Naive thymus-derived CD4-positive, alpha-beta T cell (primary cell): ENCODE measurements at regions not wholly inside any gene's neighbourhood (a gene's known extent, or its start where the extent isn't known, plus 50 kb on each side); places are given as distances from the start of the nearest gene placed in this dataset.
A peak's percentile ranks its signal among the peaks of the same experiment; 100 is the strongest.

Experiments
- ATAC-seq: fragments of 150-1000 bp; cut with Tn5 transposase; 2 replicates; pipeline ENCODE4 v1.10.0; 2021; ENCODE audit warnings: mild to moderate bottlenecking, moderate library complexity
- CTCF ChIA-PET: fragments of 350-600 bp; sonication (Branson Sonifier 250); formaldehyde crosslinking; loops from one replicate; lab custom pipeline; 2021; ENCODE audit warnings: antibody characterized with exemption; lab: Charles Lee
- POLR2A ChIA-PET: fragments of 350-600 bp; sonication (Branson Sonifier 250); formaldehyde crosslinking; loops from one replicate; lab custom pipeline; 2021; ENCODE audit warnings: antibody characterized with exemption, inconsistent platforms; lab: Charles Lee
- DNase-seq, 9 donors: peaks; one replicate each; pipeline versions ENCODE4 v3.0.0 to v3.0.0-alpha.2; 2020 to 2022; ENCODE audit warnings: mixed read lengths in 1 of 9
- H3K27ac ChIP-seq: one replicate; pipeline ENCODE4 v1.7.0; 2013; ENCODE audit warnings: mild to moderate bottlenecking, low read depth, low read length, moderate library complexity
- H3K27me3 ChIP-seq, 2 donors: one replicate each; pipeline ENCODE4 v1.7.0; 2013; ENCODE audit warnings: low read length in 2 of 2, mild to moderate bottlenecking in 2 of 2, moderate library complexity in 2 of 2; ENCODE audit not compliant: control insufficient read depth in 2 of 2, insufficient read depth in 2 of 2
- H3K36me3 ChIP-seq, 3 experiments: 1 replicate in 2 of 3; 2 replicates in 1 of 3; pipeline ENCODE4 v1.7.0; 2013; ENCODE audit warnings: low read length in 3 of 3, mild to moderate bottlenecking in 3 of 3, moderate library complexity in 1 of 3; ENCODE audit not compliant: insufficient read depth in 3 of 3, control insufficient read depth in 2 of 3
- H3K4me1 ChIP-seq, 2 donors: one replicate each; pipeline ENCODE4 v1.7.0; 2013; ENCODE audit warnings: low read length in 2 of 2, mild to moderate bottlenecking in 2 of 2, moderate library complexity in 1 of 2; ENCODE audit not compliant: control insufficient read depth in 2 of 2, insufficient read depth in 2 of 2
- H3K4me3 ChIP-seq: 2 replicates; pipeline ENCODE4 v1.7.0; 2013; ENCODE audit warnings: mild to moderate bottlenecking, low read length
- H3K9me3 ChIP-seq, 3 experiments: 1 replicate in 2 of 3; 2 replicates in 1 of 3; pipeline ENCODE4 v1.7.0; 2013; ENCODE audit warnings: low read length in 3 of 3; ENCODE audit not compliant: control insufficient read depth in 2 of 3
- H3K27ac Mint-ChIP-seq, 9 donors: one replicate each; pipeline ENCODE4 v1.8.0; 2020 to 2022; ENCODE audit warnings: mixed read lengths in 9 of 9, mild to moderate bottlenecking in 8 of 9, moderate library complexity in 5 of 9, inconsistent platforms in 2 of 9
- H3K27me3 Mint-ChIP-seq, 5 donors: one replicate each; pipeline ENCODE4 v1.8.0; 2021 to 2022; ENCODE audit warnings: mixed read lengths in 5 of 5, mild to moderate bottlenecking in 1 of 5
- H3K36me3 Mint-ChIP-seq, 5 donors: one replicate each; pipeline ENCODE4 v1.8.0; 2020 to 2022; ENCODE audit warnings: mixed read lengths in 5 of 5, mild to moderate bottlenecking in 3 of 5, inconsistent platforms in 1 of 5
- H3K4me1 Mint-ChIP-seq, 7 donors: one replicate each; pipeline ENCODE4 v1.8.0; 2020 to 2022; ENCODE audit warnings: mixed read lengths in 7 of 7, mild to moderate bottlenecking in 3 of 7, inconsistent platforms in 1 of 7
- H3K4me3 Mint-ChIP-seq, 10 donors: one replicate each; pipeline ENCODE4 v1.8.0; 2020 to 2022; ENCODE audit warnings: mild to moderate bottlenecking in 10 of 10, mixed read lengths in 10 of 10, moderate library complexity in 6 of 10, inconsistent platforms in 2 of 10
- H3K9me3 Mint-ChIP-seq, 11 donors: one replicate each; pipeline ENCODE4 v1.8.0; 2020 to 2022; ENCODE audit warnings: mixed read lengths in 11 of 11, mild to moderate bottlenecking in 4 of 11, inconsistent platforms in 1 of 11, moderate library complexity in 1 of 11
- intact Hi-C, 2 donors: fragments of 100-400 bp; cut with micrococcal nuclease; formaldehyde crosslinking; loops; one replicate each; pipeline ENCODE4 v1.15.1; 2023

DNA sequence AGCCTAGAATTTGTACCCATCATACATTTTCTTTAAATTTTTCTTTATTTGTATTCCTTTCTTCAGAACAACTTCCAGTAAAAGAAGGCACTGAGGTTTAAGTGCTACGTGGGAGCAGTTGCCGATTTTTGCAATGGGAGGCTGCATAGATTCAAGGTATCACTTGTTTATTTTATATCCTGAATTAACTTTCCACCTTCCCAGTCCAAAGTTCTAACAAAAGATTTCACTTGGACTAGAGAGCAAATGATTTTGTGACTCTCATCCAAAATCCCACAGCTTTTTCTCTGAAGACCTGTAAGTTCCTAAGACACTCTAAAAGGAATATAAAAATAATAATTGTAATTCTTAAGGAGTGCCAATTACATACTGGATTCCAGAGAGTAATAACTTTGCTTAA lies 139.1 kb upstream of the SPRY4 start:
- no peak for ATAC-seq
- POLR2A ChIA-PET: no interaction called here
- intact Hi-C loops: no loop called here

DNA sequence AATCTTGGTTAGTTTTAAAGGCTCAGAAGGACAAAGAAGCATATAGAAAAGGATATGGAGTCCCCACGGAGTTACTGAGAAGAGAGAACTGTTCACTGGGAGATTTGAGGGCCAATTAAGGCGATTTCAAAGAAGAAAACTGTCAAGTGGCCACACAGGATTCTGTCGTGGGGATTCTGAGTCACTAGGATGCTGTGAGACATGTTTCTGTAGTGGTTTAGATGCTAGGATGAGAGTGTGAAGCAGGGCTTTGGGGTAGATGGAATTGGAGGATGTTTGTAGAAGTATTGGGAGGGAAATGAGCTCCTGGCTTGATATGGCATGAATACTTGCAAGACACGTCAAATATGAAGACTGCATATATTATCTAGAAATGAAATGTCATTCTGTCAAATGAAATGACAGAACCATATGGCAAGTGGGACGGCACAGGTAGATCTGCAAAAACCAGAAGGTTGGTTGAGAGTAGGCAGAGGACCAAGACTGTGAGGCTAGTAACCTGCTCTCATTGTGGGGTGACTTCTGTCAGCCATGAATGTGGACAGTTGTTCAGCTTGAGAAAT lies 136.3 kb upstream of the SPRY4 start:
- no peaks in the 10 kb centered on the region for H3K9me3 ChIP-seq
- intact Hi-C loops: no loop called here
- ChIA-PET POLR2A (interaction anchor here (0.6 kb wide), 1 partner anchor 653 kb away, joined by 3 read pairs; no protein-coding TSS in a partner anchor), CTCF (interaction anchor here (0.6 kb wide), 1 partner anchor 89 kb away, joined by 4 read pairs; no protein-coding TSS in a partner anchor)
- H3K4me3 Mint-ChIP-seq: no peak overlapping the region
- no peak overlapping the region for H3K4me3 ChIP-seq
- ATAC-seq (no peak), DNase-seq (no peak)
- H3K4me1 Mint-ChIP-seq: peaks cover 0 to under 1% (median 0%) of the 10 kb centered on the region in 7 donors
- H3K27ac Mint-ChIP-seq: no peak overlapping the region
- peaks cover 0 to 34% (median 3%) of the 10 kb centered on the region in 11 donors for H3K9me3 Mint-ChIP-seq
- H3K27ac ChIP-seq: no peak overlapping the region
- H3K36me3 ChIP-seq: no peaks in the 10 kb centered on the region
- peaks cover 0 to 6% (median 4%) of the 10 kb centered on the region in 5 donors for H3K36me3 Mint-ChIP-seq
- H3K4me1 ChIP-seq: peaks cover 0 to 1% of the 10 kb centered on the region in 2 donors
- peaks cover 0 to 5% (median 0%) of the 10 kb centered on the region in 5 donors for H3K27me3 Mint-ChIP-seq
- H3K27me3 ChIP-seq: no peaks in the 10 kb centered on the region

More for the DNA sequence above, 139.1 kb upstream of the SPRY4 start:
- Histone ChIP-seq H3K4me3 (no peak overlapping the region), H3K4me1 (no peaks in the 10 kb centered on the region), H3K36me3 (no peaks in the 10 kb centered on the region), H3K27me3 (no peaks in the 10 kb centered on the region), H3K9me3 (no peaks in the 10 kb centered on the region), H3K27ac (no peak overlapping the region)
- Mint-ChIP-seq H3K36me3 (peaks cover 0 to 3% (median 0%) of the 10 kb centered on the region in 5 donors), H3K27ac (no peak overlapping the region), H3K4me3 (no peak overlapping the region), H3K27me3 (no peaks in the 10 kb centered on the region), H3K4me1 (no peaks in the 10 kb centered on the region), H3K9me3 (peaks cover 0 to 10% (median 0%) of the 10 kb centered on the region in 11 donors)
- CTCF ChIA-PET: no interaction called here
- DNase-seq: no peak

DNA sequence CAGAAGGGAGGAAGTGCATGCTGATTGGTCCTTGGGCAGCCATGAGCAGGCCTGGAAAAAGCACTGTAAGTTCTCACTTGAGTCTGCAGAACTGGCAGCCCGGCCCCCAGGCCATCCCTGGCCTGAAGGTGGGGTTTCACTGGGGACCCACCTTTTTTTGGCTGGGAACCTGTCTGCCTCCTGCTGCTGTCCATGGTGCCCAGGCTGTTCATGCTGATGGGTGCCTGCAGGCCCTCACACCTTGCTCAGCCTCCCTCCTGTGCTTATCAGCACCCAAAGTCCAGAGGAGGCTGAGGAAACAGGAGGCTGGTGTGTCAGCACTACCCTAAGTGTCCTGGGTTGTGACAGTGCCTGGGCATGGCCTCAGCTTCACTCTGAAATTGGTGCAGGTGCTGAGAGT lies 134.4 kb upstream of the SPRY4 start:
- peaks cover 0 to 4% of the 10 kb centered on the region in 2 donors for H3K4me1 ChIP-seq
- DNase-seq (no peak), ATAC-seq (no peak)
- Mint-ChIP-seq H3K27me3 (peaks cover 0 to 9% (median 0%) of the 10 kb centered on the region in 5 donors), H3K4me3 (no peak overlapping the region), H3K4me1 (peaks cover 0 to 7% (median 0%) of the 10 kb centered on the region in 7 donors), H3K27ac (no peak overlapping the region), H3K36me3 (peaks cover 0 to 9% (median 4%) of the 10 kb centered on the region in 5 donors), H3K9me3 (peaks cover 0 to 39% (median 4%) of the 10 kb centered on the region in 11 donors)
- H3K36me3 ChIP-seq: no peaks in the 10 kb centered on the region
- intact Hi-C loops: no loop called here
- H3K9me3 ChIP-seq: no peaks in the 10 kb centered on the region
- H3K4me3 ChIP-seq: no peak overlapping the region
- no peaks in the 10 kb centered on the region for H3K27me3 ChIP-seq
- ChIA-PET CTCF (interaction anchor here (0.5 kb wide), 1 partner anchor 11 kb away, joined by 3 read pairs; no protein-coding TSS in a partner anchor), POLR2A (no interaction called here)
- H3K27ac ChIP-seq: no peak overlapping the region

DNA sequence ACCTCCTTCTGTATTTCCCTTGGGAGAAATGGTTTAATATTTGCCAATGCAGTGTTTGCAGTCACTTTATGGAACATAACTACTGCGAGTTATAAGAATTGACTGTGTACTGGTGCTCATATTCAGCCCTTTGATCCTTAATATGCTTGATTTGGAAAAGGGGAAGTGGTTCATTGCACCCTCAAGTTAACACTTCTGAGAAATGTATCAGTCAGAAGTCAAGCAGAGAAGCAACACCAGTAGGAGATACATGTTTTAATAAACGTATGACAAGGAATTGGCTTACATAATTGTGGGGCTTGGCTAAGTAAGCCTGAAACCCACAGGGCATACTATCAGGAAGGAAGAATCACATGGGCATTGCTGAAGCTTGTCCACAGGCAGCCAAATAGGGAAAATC lies 131.0 kb upstream of the SPRY4 start:
- Histone ChIP-seq H3K9me3 (no peaks in the 10 kb centered on the region), H3K4me1 (peaks cover 0 to 4% of the 10 kb centered on the region in 2 donors), H3K27ac (no peak overlapping the region), H3K27me3 (no peaks in the 10 kb centered on the region), H3K4me3 (no peak overlapping the region), H3K36me3 (no peaks in the 10 kb centered on the region)
- no peak for ATAC-seq
- Mint-ChIP-seq H3K27me3 (peaks cover 0 to 21% (median 0%) of the 10 kb centered on the region in 5 donors), H3K36me3 (peaks cover 0 to 16% (median 7%) of the 10 kb centered on the region in 5 donors), H3K27ac (no peak overlapping the region), H3K9me3 (peaks cover 1 to 48% (median 7%) of the 10 kb centered on the region in 11 donors), H3K4me3 (no peak overlapping the region), H3K4me1 (peaks cover 0 to 7% (median 0%) of the 10 kb centered on the region in 7 donors)
- DNase-seq: no peak
- ChIA-PET CTCF (no interaction called here), POLR2A (no interaction called here)
- intact Hi-C loops: no loop called here

DNA sequence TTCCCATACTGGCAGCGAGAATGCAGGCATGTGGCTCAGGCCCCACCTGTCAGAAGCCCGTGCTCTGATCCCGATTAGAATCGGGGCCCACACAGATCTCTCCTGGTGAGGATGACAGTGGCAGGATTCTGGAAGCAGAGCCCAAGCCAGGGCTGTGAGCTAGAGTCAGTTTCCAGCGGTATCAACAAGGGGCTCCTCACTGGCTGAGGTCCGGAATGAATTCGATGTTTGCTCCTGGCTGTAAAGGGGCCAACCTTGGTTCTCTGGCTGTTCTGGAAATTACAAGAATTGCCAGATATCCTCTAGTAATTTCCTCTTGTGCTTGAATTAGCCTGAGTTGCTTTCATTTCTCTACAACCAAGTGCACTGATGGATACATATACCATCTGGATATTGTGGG lies 129.1 kb upstream of the SPRY4 start:
- Mint-ChIP-seq H3K4me3 (no peak overlapping the region), H3K4me1 (peaks cover 0 to 7% (median 0%) of the 10 kb centered on the region in 7 donors), H3K27me3 (peaks cover 0 to 33% (median 4%) of the 10 kb centered on the region in 5 donors), H3K36me3 (peaks cover 2 to 22% (median 9%) of the 10 kb centered on the region in 5 donors), H3K27ac (no peak overlapping the region), H3K9me3 (peaks cover 3 to 56% (median 13%) of the 10 kb centered on the region in 11 donors)
- intact Hi-C loops: no loop called here
- H3K9me3 ChIP-seq: no peaks in the 10 kb centered on the region
- no peak overlapping the region for H3K27ac ChIP-seq
- peaks cover 0 to 4% of the 10 kb centered on the region in 2 donors for H3K4me1 ChIP-seq
- H3K36me3 ChIP-seq: no peaks in the 10 kb centered on the region
- no peak for DNase-seq
- no peak for ATAC-seq
- POLR2A ChIA-PET: no interaction called here
- no peak overlapping the region for H3K4me3 ChIP-seq
- CTCF ChIA-PET: no interaction called here
- H3K27me3 ChIP-seq: no peaks in the 10 kb centered on the region

DNA sequence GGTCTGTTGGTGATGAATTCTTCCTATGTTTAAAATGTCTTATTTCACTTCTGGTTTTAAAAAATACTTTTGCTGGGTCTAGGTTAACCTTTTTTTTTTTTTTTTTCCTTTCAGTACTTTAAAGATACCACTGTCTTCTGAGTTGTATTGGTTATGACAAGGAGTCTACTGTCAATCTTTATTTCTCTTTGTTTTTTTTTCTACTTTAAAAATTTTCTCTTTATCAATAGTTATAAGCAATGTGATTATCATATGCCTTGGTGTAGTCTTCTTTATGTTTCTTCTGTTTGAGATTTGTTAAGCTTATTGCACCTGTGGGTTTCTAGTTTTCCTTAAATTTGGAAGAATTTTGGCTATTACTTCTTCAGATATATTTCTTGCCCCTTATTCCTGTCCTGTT lies 125.6 kb upstream of the SPRY4 start:
- Histone ChIP-seq H3K27me3 (no peaks in the 10 kb centered on the region), H3K27ac (no peak overlapping the region), H3K4me1 (no peaks in the 10 kb centered on the region), H3K9me3 (no peaks in the 10 kb centered on the region), H3K36me3 (no peaks in the 10 kb centered on the region), H3K4me3 (no peak overlapping the region)
- intact Hi-C loops: no loop called here
- Mint-ChIP-seq H3K27ac (no peak overlapping the region), H3K36me3 (peaks cover 5 to 13% (median 6%) of the 10 kb centered on the region in 5 donors), H3K27me3 (peaks cover 0 to 24% (median 4%) of the 10 kb centered on the region in 5 donors), H3K9me3 (peaks cover 0 to 38% (median 13%) of the 10 kb centered on the region in 11 donors), H3K4me1 (peaks cover 0 to 5% (median 0%) of the 10 kb centered on the region in 7 donors), H3K4me3 (peak overlapping the region in 1 of 10 donors; percentile 9)
- ATAC-seq (no peak), DNase-seq (no peak)
- POLR2A ChIA-PET: no interaction called here
- CTCF ChIA-PET: no interaction called here
